CD8-positive, alpha-beta memory T cell (primary cell): ENCODE measurements at regions not wholly inside any gene's neighbourhood (a gene's known extent, or its start where the extent isn't known, plus 50 kb on each side); places are given as distances from the start of the nearest gene placed in this dataset.

Experiments
- CTCF ChIA-PET: fragments of 350-600 bp; sonication (Branson Sonifier 250); formaldehyde crosslinking; loops from one replicate; lab custom pipeline; 2021; ENCODE audit warnings: antibody characterized with exemption; lab: Charles Lee
- POLR2A ChIA-PET: fragments of 350-600 bp; sonication (Branson Sonifier 250); formaldehyde crosslinking; loops from one replicate; lab custom pipeline; 2021; ENCODE audit warnings: antibody characterized with exemption; lab: Charles Lee
- DNase-seq, 5 donors: peaks; one replicate each; pipeline versions ENCODE4 v3.0.0 to v3.0.0-alpha.2; 2020 to 2022; ENCODE audit warnings: mixed read lengths in 1 of 5
- H3K27ac ChIP-seq: one replicate; pipeline ENCODE4 v1.7.0; 2013; ENCODE audit warnings: low read depth, mild to moderate bottlenecking, low read length, moderate library complexity
- H3K27me3 ChIP-seq: 2 replicates; pipeline ENCODE4 v1.7.0; 2013; ENCODE audit warnings: low read length, mild to moderate bottlenecking; ENCODE audit not compliant: insufficient read depth, poor library complexity, severe bottlenecking
- H3K36me3 ChIP-seq: 2 replicates; pipeline ENCODE4 v1.7.0; 2013; ENCODE audit warnings: mild to moderate bottlenecking, low read length, moderate library complexity; ENCODE audit not compliant: insufficient read depth
- H3K4me1 ChIP-seq: 2 replicates; pipeline ENCODE4 v1.7.0; 2013; ENCODE audit warnings: mild to moderate bottlenecking, low read length, moderate library complexity; ENCODE audit not compliant: insufficient read depth
- H3K4me3 ChIP-seq: 2 replicates; pipeline ENCODE4 v1.7.0; 2013; ENCODE audit warnings: mild to moderate bottlenecking, low read length
- H3K9me3 ChIP-seq: 2 replicates; pipeline ENCODE4 v1.7.0; 2013; ENCODE audit warnings: mild to moderate bottlenecking, low read length
- H3K27ac Mint-ChIP-seq, 8 donors: one replicate each; pipeline ENCODE4 v1.8.0; 2020 to 2021; ENCODE audit warnings: mixed read lengths in 8 of 8, mild to moderate bottlenecking in 6 of 8, inconsistent platforms in 3 of 8, moderate library complexity in 3 of 8
- H3K27me3 Mint-ChIP-seq, 2 donors: one replicate each; pipeline ENCODE4 v1.8.0; 2020 to 2021; ENCODE audit warnings: mixed read lengths in 2 of 2, mild to moderate bottlenecking in 1 of 2, moderate library complexity in 1 of 2
- H3K36me3 Mint-ChIP-seq, 3 donors: one replicate each; pipeline ENCODE4 v1.8.0; 2020 to 2021; ENCODE audit warnings: mixed read lengths in 3 of 3, inconsistent platforms in 1 of 3, mild to moderate bottlenecking in 1 of 3
- H3K4me1 Mint-ChIP-seq, 3 donors: one replicate each; pipeline ENCODE4 v1.8.0; 2020 to 2021; ENCODE audit warnings: mixed read lengths in 3 of 3, inconsistent platforms in 1 of 3, mild to moderate bottlenecking in 1 of 3
- H3K4me3 Mint-ChIP-seq, 7 donors: one replicate each; pipeline ENCODE4 v1.8.0; 2020 to 2021; ENCODE audit warnings: mixed read lengths in 7 of 7, mild to moderate bottlenecking in 6 of 7, moderate library complexity in 4 of 7, inconsistent platforms in 2 of 7
- H3K9me3 Mint-ChIP-seq, 5 donors: one replicate each; pipeline ENCODE4 v1.8.0; 2020 to 2022; ENCODE audit warnings: mixed read lengths in 5 of 5, mild to moderate bottlenecking in 3 of 5, moderate library complexity in 2 of 5, inconsistent platforms in 1 of 5

DNA sequence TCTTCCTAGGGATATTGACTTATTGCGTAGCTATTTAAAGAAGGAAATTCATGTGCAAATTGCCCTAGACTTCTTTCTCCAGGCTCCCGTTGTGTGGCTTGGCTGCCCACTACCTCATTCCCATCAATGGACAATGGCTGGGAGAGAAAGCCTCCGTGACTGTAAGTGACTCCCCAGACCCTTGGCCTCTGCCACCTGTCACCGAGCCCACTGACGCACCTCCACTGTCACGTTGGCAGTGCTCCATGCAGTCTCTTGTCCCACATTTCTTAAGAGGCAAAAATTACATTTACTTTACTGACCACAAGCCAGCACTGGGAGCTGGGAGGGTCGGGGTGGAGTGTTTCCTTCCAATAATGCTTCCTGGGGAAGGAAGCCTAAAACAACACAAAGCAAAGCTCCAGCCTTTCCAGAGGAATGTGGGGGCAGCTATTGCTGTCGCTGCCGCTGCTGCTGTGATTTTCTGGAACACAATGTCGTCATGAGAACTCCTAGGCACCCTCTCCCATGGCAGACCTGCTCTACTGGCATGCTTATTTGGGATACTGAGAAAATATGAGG, 89.7 kb upstream of the STEAP1B start:
- H3K36me3 Mint-ChIP-seq, result no peaks in the 10 kb centered on the region
- CTCF ChIA-PET, result no interaction called here
- Histone ChIP-seq H3K36me3 (no peaks in the 10 kb centered on the region), H3K4me1 (no peaks in the 10 kb centered on the region), H3K4me3 (no peak overlapping the region), H3K9me3 (no peaks in the 10 kb centered on the region), H3K27ac (no peak overlapping the region), H3K27me3 (no peaks in the 10 kb centered on the region)
- no peak overlapping the region for H3K4me3 Mint-ChIP-seq
- no peak overlapping the region for H3K27ac Mint-ChIP-seq
- DNase-seq, result no peak
- peaks cover 11 to 38% of the 10 kb centered on the region in 2 donors for H3K27me3 Mint-ChIP-seq
- POLR2A ChIA-PET, result no interaction called here
- H3K4me1 Mint-ChIP-seq, result peaks cover 0 to 6% (median 3%) of the 10 kb centered on the region in 3 donors
- H3K9me3 Mint-ChIP-seq, result no peaks in the 10 kb centered on the region

DNA sequence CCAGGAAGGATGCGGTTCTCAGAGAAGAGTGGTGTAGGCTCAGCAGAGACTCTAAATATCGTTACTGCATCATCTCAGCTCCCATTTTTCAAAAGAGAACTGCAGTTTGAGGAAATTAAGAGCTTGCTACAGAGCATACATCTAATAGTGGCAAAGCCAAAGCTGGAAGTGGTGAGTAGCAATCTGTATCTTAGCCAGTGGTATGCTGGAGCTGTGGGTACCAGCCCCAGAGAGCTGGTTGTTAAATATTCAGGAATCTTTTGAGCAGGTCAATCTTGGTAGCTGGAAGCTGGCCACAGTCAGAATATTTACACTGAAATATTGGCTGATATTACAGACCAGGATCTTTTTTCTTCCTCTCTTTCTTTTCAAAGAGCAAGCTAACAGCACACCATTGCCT, 88.4 kb upstream of the STEAP1B start:
- Histone ChIP-seq H3K4me3 (no peak overlapping the region), H3K27me3 (no peaks in the 10 kb centered on the region), H3K27ac (no peak overlapping the region), H3K4me1 (no peaks in the 10 kb centered on the region), H3K36me3 (no peaks in the 10 kb centered on the region), H3K9me3 (no peaks in the 10 kb centered on the region)
- ChIA-PET POLR2A (no interaction called here), CTCF (no interaction called here)
- no peak overlapping the region for H3K27ac Mint-ChIP-seq
- no peaks in the 10 kb centered on the region for H3K36me3 Mint-ChIP-seq
- no peaks in the 10 kb centered on the region for H3K9me3 Mint-ChIP-seq
- DNase-seq, result no peak
- H3K4me1 Mint-ChIP-seq, result peaks cover 0 to 6% (median 3%) of the 10 kb centered on the region in 3 donors
- no peak overlapping the region for H3K4me3 Mint-ChIP-seq
- H3K27me3 Mint-ChIP-seq, result peaks cover 11 to 29% of the 10 kb centered on the region in 2 donors

DNA sequence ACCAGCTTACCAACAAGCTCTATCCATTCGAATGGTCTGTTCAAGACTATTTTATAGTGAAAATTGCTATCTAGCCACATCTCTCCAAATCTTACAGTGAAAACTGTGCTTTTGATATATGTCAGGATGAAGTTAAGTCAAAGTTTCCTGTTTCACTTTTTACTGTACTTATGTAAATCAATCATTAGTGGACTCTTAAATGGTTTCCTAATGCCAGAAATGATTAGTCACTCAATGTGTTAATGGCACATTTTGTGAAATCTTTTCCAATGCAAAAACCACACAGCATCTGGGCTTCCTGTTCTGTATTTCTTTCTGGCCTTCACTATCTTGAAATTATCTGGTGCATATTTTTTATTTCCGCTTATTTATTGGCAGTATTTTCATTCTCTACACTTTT, 87.3 kb upstream of the STEAP1B start:
- Mint-ChIP-seq H3K4me1 (peaks cover 0 to 6% (median 3%) of the 10 kb centered on the region in 3 donors), H3K4me3 (no peak overlapping the region), H3K36me3 (no peaks in the 10 kb centered on the region), H3K9me3 (no peaks in the 10 kb centered on the region), H3K27me3 (peaks cover 9 to 28% of the 10 kb centered on the region in 2 donors), H3K27ac (peak overlapping the region in 1 of 8 donors; percentile 77)
- POLR2A ChIA-PET, result no interaction called here
- Histone ChIP-seq H3K9me3 (no peaks in the 10 kb centered on the region), H3K27me3 (no peaks in the 10 kb centered on the region), H3K4me1 (no peaks in the 10 kb centered on the region), H3K27ac (no peak overlapping the region), H3K36me3 (no peaks in the 10 kb centered on the region), H3K4me3 (no peak overlapping the region)
- CTCF ChIA-PET, result no interaction called here
- no peak for DNase-seq

DNA sequence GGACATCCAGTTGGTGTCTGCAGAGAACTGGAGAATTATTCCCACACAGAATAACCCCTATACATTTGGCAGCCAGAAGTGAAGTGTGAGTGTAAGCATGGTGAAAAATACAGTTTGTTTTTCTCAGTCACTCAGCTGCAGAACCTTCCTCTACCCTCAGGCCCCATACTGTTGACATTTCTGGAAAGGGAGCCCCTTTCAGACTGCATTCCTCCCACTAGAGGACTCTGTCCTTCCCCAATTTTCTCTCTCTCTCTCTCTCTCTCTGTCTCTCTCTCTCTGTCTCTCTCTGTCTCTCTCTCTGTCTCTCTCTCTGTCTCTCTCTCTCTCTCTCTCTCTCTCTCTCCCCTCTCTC, 86.8 kb upstream of the STEAP1B start:
- H3K27me3 ChIP-seq, result no peaks in the 10 kb centered on the region
- H3K36me3 ChIP-seq, result no peaks in the 10 kb centered on the region
- POLR2A ChIA-PET, result no interaction called here
- Mint-ChIP-seq H3K4me3 (no peak overlapping the region), H3K4me1 (peaks cover 0 to 6% (median 3%) of the 10 kb centered on the region in 3 donors), H3K9me3 (no peaks in the 10 kb centered on the region), H3K27me3 (peaks cover 8 to 26% of the 10 kb centered on the region in 2 donors), H3K27ac (no peak overlapping the region), H3K36me3 (no peaks in the 10 kb centered on the region)
- CTCF ChIA-PET, result no interaction called here
- no peak overlapping the region for H3K27ac ChIP-seq
- no peak overlapping the region for H3K4me3 ChIP-seq
- H3K4me1 ChIP-seq, result no peaks in the 10 kb centered on the region
- H3K9me3 ChIP-seq, result no peaks in the 10 kb centered on the region
- no peak for DNase-seq

DNA sequence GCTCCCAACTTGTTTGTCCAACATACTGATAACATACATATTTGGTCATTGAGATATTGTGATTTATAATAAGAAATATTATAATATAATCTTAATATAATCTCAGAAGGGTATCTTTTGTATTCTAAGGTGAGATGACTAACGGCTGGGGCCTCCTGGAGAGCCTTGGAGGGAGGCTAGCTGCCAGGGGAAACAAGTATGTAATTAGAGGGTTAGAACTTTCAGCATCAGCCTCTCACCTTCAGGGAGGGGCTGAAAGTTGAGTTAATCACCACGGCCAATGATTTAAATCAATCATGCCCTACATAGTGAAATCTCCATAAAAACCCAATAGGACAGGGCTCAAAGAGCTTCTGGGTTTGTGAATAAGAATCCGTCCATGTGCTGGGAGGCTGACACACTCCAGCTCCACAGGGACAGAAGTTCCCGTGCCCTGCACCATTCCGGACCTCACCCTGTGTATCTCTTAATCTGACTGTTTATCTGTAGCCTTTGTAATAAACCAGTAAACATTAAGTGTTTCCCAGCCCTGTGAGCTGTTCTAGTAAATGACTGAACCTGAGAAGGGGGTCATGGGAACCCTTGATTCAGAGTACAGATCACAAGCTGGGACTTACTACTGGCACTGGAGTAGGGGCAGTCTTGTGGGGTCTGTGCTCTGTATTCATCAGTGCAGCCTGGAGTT, 86.3 kb upstream of the STEAP1B start:
- Histone ChIP-seq H3K4me3 (no peak overlapping the region), H3K27ac (no peak overlapping the region), H3K9me3 (no peaks in the 10 kb centered on the region), H3K36me3 (no peaks in the 10 kb centered on the region), H3K4me1 (no peaks in the 10 kb centered on the region), H3K27me3 (no peaks in the 10 kb centered on the region)
- Mint-ChIP-seq H3K27me3 (peaks cover 6 to 23% of the 10 kb centered on the region in 2 donors), H3K9me3 (no peaks in the 10 kb centered on the region), H3K36me3 (no peaks in the 10 kb centered on the region), H3K27ac (no peak overlapping the region), H3K4me1 (peaks cover 0 to 6% (median 3%) of the 10 kb centered on the region in 3 donors), H3K4me3 (no peak overlapping the region)
- ChIA-PET CTCF (no interaction called here), POLR2A (no interaction called here)
- DNase-seq, result no peak

DNA sequence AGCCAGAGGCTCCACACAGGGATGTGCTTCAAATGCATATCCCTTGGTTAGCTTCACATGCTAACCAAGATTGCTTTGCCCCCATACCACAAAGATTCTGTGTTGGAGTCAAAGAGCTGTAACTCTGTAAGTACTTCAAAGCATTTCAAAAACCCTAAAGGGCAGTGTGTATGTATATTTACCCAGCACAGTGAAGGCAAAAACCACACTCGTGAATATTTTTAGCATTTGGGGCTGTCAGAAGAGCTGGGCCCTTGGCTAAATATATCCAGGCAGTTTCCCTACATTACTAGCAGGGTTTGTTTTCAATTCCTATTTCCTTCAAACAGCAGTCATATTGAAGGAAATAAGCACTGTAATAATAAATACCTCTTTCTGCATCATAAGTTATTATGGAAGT, 84.2 kb upstream of the STEAP1B start:
- DNase-seq, result no peak
- Mint-ChIP-seq H3K9me3 (no peaks in the 10 kb centered on the region), H3K27me3 (peaks cover 6 to 8% of the 10 kb centered on the region in 2 donors), H3K36me3 (no peaks in the 10 kb centered on the region), H3K4me1 (peaks cover 0 to 6% (median 3%) of the 10 kb centered on the region in 3 donors), H3K4me3 (no peak overlapping the region), H3K27ac (no peak overlapping the region)
- Histone ChIP-seq H3K27ac (no peak overlapping the region), H3K27me3 (no peaks in the 10 kb centered on the region), H3K4me1 (no peaks in the 10 kb centered on the region), H3K36me3 (no peaks in the 10 kb centered on the region), H3K4me3 (no peak overlapping the region), H3K9me3 (no peaks in the 10 kb centered on the region)
- ChIA-PET CTCF (no interaction called here), POLR2A (no interaction called here)

GRCh38 chr7:22582863-22583622, 83.1 kb upstream of the STEAP1B start:
- CTCF ChIA-PET, result no interaction called here
- H3K4me1 Mint-ChIP-seq, result peaks cover 0 to 6% (median 3%) of the 10 kb centered on the region in 3 donors

GRCh38 chr7:22581099-22581498, 81.1 kb upstream of the STEAP1B start:
- Mint-ChIP-seq H3K9me3 (peaks cover 0 to 2% (median 0%) of the 10 kb centered on the region in 5 donors), H3K36me3 (no peaks in the 10 kb centered on the region), H3K27me3 (peaks cover 10 to 14% of the 10 kb centered on the region in 2 donors), H3K4me1 (no peaks in the 10 kb centered on the region), H3K4me3 (no peak overlapping the region), H3K27ac (no peak overlapping the region)
- Histone ChIP-seq H3K27me3 (no peaks in the 10 kb centered on the region), H3K4me1 (no peaks in the 10 kb centered on the region), H3K4me3 (no peak overlapping the region), H3K36me3 (no peaks in the 10 kb centered on the region), H3K27ac (no peak overlapping the region), H3K9me3 (no peaks in the 10 kb centered on the region)
- POLR2A ChIA-PET, result no interaction called here
- CTCF ChIA-PET, result no interaction called here
- DNase-seq, result no peak

More at GRCh38 chr7:22582863-22583622, 83.1 kb upstream of the STEAP1B start:
- H3K4me3 ChIP-seq, result no peak overlapping the region
- no peaks in the 10 kb centered on the region for H3K27me3 ChIP-seq
- no peaks in the 10 kb centered on the region for H3K4me1 ChIP-seq
- no peaks in the 10 kb centered on the region for H3K9me3 ChIP-seq
- Mint-ChIP-seq H3K36me3 (no peaks in the 10 kb centered on the region), H3K27ac (no peak overlapping the region), H3K9me3 (no peaks in the 10 kb centered on the region), H3K4me3 (no peak overlapping the region), H3K27me3 (peaks cover 6 to 7% of the 10 kb centered on the region in 2 donors)
- no peak for DNase-seq
- H3K36me3 ChIP-seq, result no peaks in the 10 kb centered on the region
- POLR2A ChIA-PET, result no interaction called here
- H3K27ac ChIP-seq, result no peak overlapping the region
